Activated naive CD8-positive, alpha-beta T cell (primary cell): ENCODE measurements at regions not wholly inside any gene's neighbourhood (a gene's known extent, or its start where the extent isn't known, plus 50 kb on each side); places are given as distances from the start of the nearest gene placed in this dataset.
"Not testable (repeated sequence)": the region's sequence is repeated elsewhere in the genome, so short reads cannot be mapped to it uniquely, and the experiment has no call there.

ENCODE experiments used
- H3K27ac Mint-ChIP-seq: one replicate; pipeline ENCODE4 v1.8.0; 2021; ENCODE audit warnings: mixed read lengths
- H3K27me3 Mint-ChIP-seq: one replicate; pipeline ENCODE4 v1.8.0; 2021; ENCODE audit warnings: mixed read lengths
- H3K36me3 Mint-ChIP-seq: one replicate; pipeline ENCODE4 v1.8.0; 2021; ENCODE audit warnings: mixed read lengths
- H3K4me1 Mint-ChIP-seq: one replicate; pipeline ENCODE4 v1.8.0; 2021; ENCODE audit warnings: low read depth, mixed read lengths
- H3K4me3 Mint-ChIP-seq: one replicate; pipeline ENCODE4 v1.8.0; 2021; ENCODE audit warnings: mild to moderate bottlenecking, mixed read lengths
- H3K9me3 Mint-ChIP-seq: one replicate; pipeline ENCODE4 v1.8.0; 2021; ENCODE audit warnings: low read depth, mixed read lengths

DNA sequence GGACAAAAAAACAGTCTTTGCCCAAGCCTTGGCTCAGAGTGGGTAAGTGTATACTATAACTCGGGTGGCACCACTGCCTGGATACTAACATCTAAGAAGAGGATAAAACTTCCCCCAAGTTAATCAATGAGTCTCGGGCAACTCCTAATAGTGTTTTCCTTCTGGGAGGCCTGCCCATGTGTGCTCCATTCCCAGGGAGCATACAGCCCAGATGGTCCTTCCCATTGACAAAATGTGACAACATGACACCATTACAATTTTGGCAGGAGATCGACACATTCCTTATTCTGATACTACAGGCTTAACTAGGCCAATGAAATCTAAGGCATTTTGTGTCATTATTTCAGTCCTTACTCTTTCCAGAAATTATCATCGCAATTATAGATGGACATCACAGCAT lies 52.7 kb upstream of the CRIM1 start:
- H3K36me3 Mint-ChIP-seq, result peaks cover 3% of the 10 kb centered on the region
- H3K9me3 Mint-ChIP-seq, result no peaks in the 10 kb centered on the region
- H3K4me1 Mint-ChIP-seq, result peaks cover 3% of the 10 kb centered on the region
- H3K27ac Mint-ChIP-seq, result no peak overlapping the region
- no peaks in the 10 kb centered on the region for H3K27me3 Mint-ChIP-seq
- H3K4me3 Mint-ChIP-seq, result no peak overlapping the region

DNA sequence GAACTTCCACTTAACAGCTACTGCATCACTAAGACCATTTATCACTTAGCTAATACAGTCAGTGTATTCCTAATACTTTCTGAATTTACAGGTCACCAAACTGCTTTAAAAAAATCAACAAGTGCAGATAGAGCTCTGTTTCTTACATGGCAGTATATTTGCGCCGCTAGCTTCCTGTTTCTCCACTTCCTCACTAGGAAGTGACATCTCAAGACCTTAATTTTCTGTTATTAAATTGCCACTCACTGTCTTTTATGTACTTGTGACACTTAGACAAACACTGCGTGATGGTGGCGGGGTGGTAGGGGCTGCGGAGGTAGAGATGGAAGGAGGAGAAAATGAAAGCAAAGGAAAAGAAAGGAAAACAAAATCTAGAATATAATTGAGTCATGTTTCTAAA lies 53.7 kb upstream of the CRIM1 start:
- peaks cover 3% of the 10 kb centered on the region for H3K36me3 Mint-ChIP-seq
- H3K4me1 Mint-ChIP-seq, result peaks cover 3% of the 10 kb centered on the region
- no peaks in the 10 kb centered on the region for H3K27me3 Mint-ChIP-seq
- H3K9me3 Mint-ChIP-seq, result no peaks in the 10 kb centered on the region
- no peak overlapping the region for H3K4me3 Mint-ChIP-seq
- H3K27ac Mint-ChIP-seq, result no peak overlapping the region

DNA sequence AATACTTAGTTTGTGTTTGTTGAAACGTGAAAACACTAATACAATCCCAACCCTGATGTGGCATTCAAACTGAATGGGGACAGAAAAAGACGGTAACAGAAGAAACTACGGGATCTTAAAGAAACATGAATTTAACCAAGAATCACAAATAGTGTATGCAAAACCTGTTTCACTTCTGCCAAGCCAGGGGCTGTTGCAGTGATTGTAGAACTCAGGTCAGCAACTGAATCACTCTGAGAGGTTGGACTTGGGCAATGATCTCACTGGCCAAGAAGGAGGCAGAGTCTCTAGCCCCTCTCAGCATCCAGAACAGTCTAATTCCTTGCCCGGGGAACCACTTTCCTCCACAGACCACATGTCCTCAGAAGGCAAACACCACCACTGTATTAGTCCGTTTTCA lies 54.9 kb upstream of the CRIM1 start:
- no peak overlapping the region for H3K27ac Mint-ChIP-seq
- no peaks in the 10 kb centered on the region for H3K27me3 Mint-ChIP-seq
- peaks cover 3% of the 10 kb centered on the region for H3K4me1 Mint-ChIP-seq
- H3K9me3 Mint-ChIP-seq, result no peaks in the 10 kb centered on the region
- H3K36me3 Mint-ChIP-seq, result peaks cover 3% of the 10 kb centered on the region
- no peak overlapping the region for H3K4me3 Mint-ChIP-seq

DNA sequence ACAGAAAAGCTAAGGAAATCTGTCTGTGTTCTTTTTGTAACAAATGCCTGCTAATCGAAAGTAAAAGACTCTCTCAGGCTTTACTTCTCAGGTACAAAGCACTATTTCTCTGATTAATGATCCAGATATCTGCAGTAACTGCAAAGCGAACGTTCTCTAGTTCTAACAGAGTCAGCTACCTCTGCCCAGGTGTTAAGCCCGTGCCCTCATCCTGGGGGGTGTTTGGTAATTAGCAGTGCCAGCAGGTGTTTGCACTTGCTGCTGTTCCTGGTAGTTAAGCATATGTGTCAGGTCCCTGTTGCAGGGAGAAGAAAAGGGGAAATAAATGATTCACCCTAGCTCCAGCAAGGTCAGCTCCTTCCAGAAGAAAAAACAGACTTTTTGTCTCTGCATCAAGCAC lies 58.8 kb upstream of the CRIM1 start:
- Mint-ChIP-seq H3K27ac (no peak overlapping the region), H3K4me3 (no peak overlapping the region), H3K27me3 (no peaks in the 10 kb centered on the region), H3K36me3 (peaks cover 3% of the 10 kb centered on the region), H3K4me1 (peaks cover 2% of the 10 kb centered on the region), H3K9me3 (no peaks in the 10 kb centered on the region)

DNA sequence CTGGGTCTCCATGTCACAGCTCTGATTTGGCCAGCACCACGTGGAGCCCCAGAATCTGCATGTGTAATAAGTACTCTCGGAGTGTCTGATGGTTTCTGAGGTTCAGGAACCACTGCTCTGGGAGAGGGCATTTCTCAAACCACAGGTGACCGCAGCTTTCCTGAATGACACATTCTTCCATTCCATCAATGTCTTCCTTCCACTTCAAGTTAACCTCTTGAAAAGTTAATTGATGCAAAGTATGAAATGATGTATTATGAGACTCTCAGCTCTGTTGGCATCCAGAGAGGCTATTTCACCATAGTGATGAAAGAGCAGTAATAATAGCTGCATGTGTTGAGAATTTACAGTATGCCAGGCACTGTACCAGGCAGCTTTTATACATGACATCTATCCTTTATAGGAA lies 61.3 kb upstream of the CRIM1 start:
- H3K27me3 Mint-ChIP-seq, result no peaks in the 10 kb centered on the region
- no peaks in the 10 kb centered on the region for H3K36me3 Mint-ChIP-seq
- no peak overlapping the region for H3K27ac Mint-ChIP-seq
- no peak overlapping the region for H3K4me3 Mint-ChIP-seq
- peaks cover 2% of the 10 kb centered on the region for H3K4me1 Mint-ChIP-seq
- no peaks in the 10 kb centered on the region for H3K9me3 Mint-ChIP-seq

DNA sequence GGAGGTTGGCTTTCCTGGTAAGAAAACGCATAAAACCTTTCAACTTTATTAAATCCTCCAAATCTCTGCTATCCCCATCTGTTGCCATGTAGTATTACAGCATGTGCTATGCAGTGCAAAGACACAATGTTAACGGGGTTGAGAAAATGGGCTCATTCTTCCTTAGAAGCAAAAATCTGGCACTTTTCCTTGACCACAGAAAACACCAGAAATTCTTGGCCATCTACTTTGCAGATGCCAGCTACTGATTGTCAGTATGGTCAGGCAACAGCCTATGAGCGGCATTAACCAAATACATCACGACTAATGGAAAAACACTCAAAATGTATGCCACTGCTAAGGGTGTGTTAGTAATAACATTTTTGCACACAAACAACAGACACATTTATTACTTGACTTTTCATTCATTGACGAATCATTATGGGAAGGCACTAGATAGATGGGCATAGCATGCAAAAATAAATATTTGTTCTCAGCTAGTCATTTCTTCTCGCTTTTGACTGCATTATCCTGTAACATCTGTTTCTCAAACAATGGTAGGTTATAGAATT lies 65.2 kb upstream of the CRIM1 start:
- no peaks in the 10 kb centered on the region for H3K27me3 Mint-ChIP-seq
- no peak overlapping the region for H3K4me3 Mint-ChIP-seq
- no peaks in the 10 kb centered on the region for H3K36me3 Mint-ChIP-seq
- no peak overlapping the region for H3K27ac Mint-ChIP-seq
- H3K4me1 Mint-ChIP-seq, result peaks cover 25% of the 10 kb centered on the region
- no peaks in the 10 kb centered on the region for H3K9me3 Mint-ChIP-seq

DNA sequence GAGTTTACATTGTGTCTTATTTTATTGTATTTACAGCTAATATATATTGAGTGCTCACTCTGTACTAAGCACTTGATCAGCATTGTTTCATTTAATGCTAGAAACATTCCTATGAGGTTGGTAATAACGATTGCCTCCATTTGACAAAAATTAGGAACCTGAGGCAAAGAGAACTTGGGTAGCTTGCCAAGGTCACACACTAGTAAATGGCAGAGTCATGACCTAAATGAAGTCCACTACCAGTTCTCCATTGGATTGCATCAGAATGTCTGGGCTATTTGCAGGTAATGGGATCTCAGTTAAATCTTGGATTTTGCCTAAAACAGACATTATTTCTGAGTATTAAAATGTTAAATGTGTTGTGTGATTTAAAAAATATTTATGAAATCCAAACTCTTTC lies 65.8 kb upstream of the CRIM1 start:
- no peaks in the 10 kb centered on the region for H3K9me3 Mint-ChIP-seq
- no peaks in the 10 kb centered on the region for H3K36me3 Mint-ChIP-seq
- H3K27ac Mint-ChIP-seq, result no peak overlapping the region
- H3K27me3 Mint-ChIP-seq, result no peaks in the 10 kb centered on the region
- H3K4me3 Mint-ChIP-seq, result no peak overlapping the region
- peaks cover 25% of the 10 kb centered on the region for H3K4me1 Mint-ChIP-seq

DNA sequence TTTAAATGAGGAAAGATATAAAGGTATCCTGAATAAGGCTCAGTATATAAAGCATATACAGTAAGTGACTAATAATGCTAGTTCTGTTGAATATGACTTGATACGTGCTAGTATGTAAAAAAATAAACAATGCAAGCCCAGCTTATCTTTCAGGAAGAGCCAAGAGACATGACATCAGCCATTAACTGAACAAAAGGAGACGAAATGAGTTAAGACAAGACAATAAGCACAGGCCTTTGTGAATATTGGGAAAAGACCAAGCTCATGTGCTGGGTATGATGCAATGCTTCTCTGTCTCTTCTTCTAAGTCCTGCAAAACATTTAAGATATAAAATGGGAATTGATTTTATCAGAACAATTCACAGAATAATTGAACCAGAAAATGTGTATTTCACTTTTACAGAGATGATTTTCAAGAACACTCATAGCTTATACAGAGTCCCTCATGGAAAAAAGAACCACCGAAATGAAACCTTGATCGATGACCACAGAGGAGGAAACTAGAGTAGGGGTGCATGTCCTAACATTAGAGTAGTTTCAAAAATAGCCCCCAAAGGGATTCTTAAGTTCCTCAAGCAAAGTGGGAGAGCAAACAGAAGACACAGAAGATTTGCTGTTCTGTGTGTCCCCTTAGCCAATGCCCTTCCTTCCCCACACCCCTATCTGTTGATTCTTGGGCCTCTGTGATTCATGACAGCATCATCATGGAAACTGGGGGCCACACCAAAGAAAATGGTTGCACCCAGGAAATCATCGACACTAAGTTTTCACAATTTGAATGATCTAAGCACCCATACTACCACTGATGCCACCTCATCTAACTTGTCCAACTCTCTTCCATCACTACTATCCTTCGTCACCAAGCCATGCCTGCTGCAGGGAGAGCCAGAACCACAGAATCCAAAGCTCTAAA lies 68.0 kb upstream of the CRIM1 start:
- Mint-ChIP-seq H3K4me3 (peak overlapping the region; percentile 17), H3K4me1 (peaks cover 23% of the 10 kb centered on the region), H3K27ac (peak overlapping the region; percentile 84), H3K36me3 (peaks cover 2% of the 10 kb centered on the region), H3K27me3 (no peaks in the 10 kb centered on the region), H3K9me3 (peaks cover 3% of the 10 kb centered on the region)

DNA sequence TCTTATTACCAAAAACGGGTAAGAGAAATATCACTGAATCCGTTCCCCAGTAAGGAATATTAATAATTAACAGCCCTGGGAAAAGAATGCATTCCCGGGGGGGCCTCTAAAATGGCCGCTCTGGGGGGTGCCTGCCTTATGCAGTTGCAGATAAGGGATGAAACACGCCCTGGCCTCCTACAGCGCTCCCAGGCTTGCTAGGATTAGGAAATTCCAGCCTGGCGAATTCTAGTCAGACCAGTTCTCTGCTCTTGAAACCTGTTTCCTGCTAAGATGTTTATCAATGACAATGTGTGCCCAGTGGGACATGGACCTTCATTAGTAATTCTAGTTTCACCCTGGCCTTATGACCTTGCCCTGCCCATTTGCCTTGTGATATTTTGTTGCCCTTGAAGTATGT lies 76.1 kb upstream of the CRIM1 start:
- Mint-ChIP-seq H3K4me1 (peaks cover 11% of the 10 kb centered on the region), H3K9me3 (peaks cover 23% of the 10 kb centered on the region), H3K36me3 (peaks cover 13% of the 10 kb centered on the region)
- H3K27me3 Mint-ChIP-seq, H3K27ac Mint-ChIP-seq, H3K4me3 Mint-ChIP-seq: not testable (repeated sequence)

DNA sequence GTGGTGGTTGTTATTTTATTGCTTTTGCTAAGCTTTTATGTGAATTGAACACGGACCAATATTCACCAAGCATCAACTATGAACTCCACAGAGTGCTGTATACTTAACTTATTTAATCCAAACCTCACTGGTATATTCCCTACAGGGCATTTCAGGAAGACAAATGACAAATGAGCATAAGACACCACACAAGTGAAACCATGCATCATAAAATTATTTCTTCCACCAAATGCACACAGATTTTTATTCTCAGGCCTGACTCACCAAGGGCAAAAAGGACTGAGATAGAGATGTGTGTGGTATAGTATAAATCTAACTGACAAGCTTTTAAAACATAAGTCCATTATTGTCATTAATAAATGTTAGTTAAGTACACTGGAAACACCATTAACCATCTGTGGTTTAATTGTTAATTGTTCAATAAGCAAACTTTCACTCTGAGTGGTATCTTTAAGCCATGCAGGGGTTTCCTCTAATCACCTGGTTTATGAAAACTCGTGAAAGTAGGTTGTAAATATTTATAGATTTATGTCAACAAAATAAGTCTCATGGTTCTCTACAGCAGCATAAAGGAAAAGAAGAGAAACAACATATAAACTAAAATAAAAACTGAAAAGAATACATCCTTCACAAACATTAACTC lies 77.6 kb upstream of the CRIM1 start:
- Mint-ChIP-seq H3K27ac (no peak overlapping the region), H3K36me3 (peaks cover 11% of the 10 kb centered on the region), H3K4me1 (peaks cover 11% of the 10 kb centered on the region), H3K9me3 (peaks cover 20% of the 10 kb centered on the region), H3K27me3 (no peaks in the 10 kb centered on the region), H3K4me3 (no peak overlapping the region)

DNA sequence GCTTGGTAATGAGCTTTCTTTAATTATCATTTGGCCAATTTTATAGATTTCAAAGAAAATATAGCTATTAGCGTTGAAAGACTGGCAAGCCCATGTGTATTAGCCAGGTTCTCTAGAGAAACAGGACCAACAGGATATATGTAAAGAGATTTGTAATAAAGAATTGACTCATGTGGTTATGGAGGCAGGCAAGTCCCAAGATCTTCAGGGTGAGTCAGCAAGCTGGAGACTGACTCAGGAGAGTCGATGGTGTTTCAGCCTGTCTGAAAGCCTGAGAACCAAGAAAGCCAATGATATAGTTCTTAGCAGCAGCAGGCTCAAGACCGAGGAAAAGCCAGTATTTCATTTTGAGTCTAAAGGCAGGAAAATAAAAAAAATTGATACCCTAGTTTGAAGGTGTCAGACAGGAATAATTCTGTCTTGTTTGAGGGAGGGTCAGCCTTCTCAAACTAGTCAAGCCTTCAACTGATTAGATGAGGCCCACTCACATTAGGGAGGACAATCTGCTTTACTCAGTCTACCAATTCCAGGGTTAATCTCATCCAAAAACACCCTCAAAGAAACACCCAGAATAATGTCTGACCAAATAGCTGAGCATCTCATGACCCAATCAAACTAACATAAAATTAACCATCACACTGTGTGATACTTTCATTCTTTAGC lies 78.3 kb upstream of the CRIM1 start:
- Mint-ChIP-seq H3K4me1 (peaks cover 11% of the 10 kb centered on the region), H3K9me3 (peaks cover 19% of the 10 kb centered on the region), H3K27me3 (no peaks in the 10 kb centered on the region), H3K36me3 (peaks cover 11% of the 10 kb centered on the region), H3K4me3 (no peak overlapping the region), H3K27ac (peak overlapping the region; percentile 48)

DNA sequence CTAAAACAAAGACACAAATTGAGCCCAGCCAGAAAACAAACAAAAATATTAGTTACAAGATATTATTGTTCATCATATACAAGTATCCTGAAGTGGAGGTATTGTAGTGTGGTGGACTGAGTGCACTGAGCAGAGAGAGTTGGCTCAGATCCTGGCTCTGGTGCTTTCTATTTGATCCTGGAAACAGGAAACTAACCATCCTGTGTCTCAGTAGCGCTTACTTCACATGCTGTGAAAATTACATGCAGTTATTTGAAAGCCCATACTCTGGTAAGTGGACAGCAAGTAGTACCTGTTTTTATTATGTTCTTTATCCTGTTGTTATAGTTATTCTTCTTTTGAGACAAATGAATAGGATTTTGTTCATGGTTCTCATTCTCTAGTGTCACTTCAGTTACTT lies 84.3 kb upstream of the CRIM1 start:
- Mint-ChIP-seq H3K27me3 (no peaks in the 10 kb centered on the region), H3K4me3 (no peak overlapping the region), H3K27ac (no peak overlapping the region), H3K9me3 (peaks cover 6% of the 10 kb centered on the region), H3K36me3 (peaks cover 14% of the 10 kb centered on the region), H3K4me1 (peaks cover 16% of the 10 kb centered on the region)

DNA sequence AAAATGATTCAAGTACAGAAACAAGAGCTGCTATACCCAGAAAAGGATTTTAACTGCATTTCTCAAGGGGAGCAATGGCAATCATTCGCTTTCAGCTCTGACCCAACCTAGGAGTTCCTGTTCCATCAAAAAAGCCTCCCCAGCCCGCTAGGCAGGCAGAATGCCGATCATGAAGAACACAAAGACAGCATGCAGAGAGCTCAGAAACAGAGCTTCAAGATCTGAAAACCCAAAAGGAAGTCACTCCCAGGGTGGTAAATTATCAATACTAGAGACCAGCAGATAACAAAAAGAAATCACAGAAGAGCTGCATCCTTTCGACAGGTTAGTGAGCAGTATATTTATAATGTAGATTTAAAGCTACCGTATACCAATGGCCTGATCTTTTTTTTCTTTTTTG lies 84.8 kb upstream of the CRIM1 start:
- H3K36me3 Mint-ChIP-seq, result peaks cover 8% of the 10 kb centered on the region
- H3K27ac Mint-ChIP-seq, result no peak overlapping the region

DNA sequence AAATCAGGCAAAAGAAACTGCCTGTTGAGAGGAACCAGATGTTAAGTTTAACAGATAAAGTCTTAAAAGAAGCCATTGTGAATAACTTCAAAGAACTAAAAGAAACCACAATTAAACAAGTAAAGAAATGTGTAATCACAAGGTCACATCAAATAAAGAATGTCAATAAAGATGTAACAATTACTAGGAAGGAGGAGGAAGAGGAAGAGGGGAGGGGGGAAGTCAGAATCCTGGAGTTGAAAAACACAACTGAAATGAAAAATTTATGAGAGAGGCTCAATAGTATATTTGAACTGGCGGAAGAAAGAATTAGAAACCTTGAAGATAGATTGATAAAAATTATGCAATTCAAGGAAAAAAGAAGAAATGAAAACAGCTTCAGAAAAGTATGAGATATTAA lies 88.4 kb upstream of the CRIM1 start:
- Mint-ChIP-seq H3K4me1 (peaks cover 13% of the 10 kb centered on the region), H3K27ac (no peak overlapping the region), H3K27me3 (no peaks in the 10 kb centered on the region), H3K9me3 (peaks cover 6% of the 10 kb centered on the region), H3K36me3 (peaks cover 8% of the 10 kb centered on the region), H3K4me3 (no peak overlapping the region)

More for the DNA sequence above, 84.8 kb upstream of the CRIM1 start:
- Mint-ChIP-seq H3K4me1 (peaks cover 13% of the 10 kb centered on the region), H3K9me3 (peaks cover 6% of the 10 kb centered on the region), H3K4me3 (no peak overlapping the region), H3K27me3 (no peaks in the 10 kb centered on the region)

DNA sequence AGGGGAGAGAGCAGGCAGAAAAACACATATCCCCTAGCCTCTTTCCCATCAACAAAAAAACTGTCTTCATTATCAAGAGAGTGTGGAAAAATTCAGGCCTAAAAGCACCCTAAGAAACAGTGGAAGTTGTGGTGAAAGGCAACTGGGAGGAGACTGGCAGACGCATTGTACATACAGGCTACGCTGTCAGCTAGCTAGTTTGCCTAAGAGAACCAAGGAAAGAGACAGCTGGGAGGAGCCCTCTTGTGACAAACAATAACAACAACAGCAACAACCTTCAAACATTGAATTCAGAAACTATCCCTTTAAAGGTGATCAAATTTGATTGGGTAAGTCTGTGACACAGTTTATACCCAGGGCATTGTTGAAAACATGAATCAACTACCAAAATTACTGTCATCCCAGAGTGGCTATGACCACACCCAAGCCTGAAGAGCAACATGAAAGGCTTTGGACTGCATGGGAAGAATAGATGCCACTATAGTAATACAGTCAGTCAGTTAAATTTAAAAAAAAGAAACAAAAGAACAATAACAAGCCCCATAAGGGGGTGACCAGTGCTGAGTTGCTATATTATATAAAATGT lies 88.9 kb upstream of the CRIM1 start:
- no peaks in the 10 kb centered on the region for H3K27me3 Mint-ChIP-seq
- H3K4me3 Mint-ChIP-seq, result no peak overlapping the region
- H3K36me3 Mint-ChIP-seq, result peaks cover 8% of the 10 kb centered on the region
- peaks cover 12% of the 10 kb centered on the region for H3K4me1 Mint-ChIP-seq
- H3K27ac Mint-ChIP-seq, result no peak overlapping the region
- H3K9me3 Mint-ChIP-seq, result peaks cover 6% of the 10 kb centered on the region
